Heart left ventricle (tissue), 16 donors: ENCODE measurements at regions not wholly inside any gene's neighbourhood (a gene's known extent, or its start where the extent isn't known, plus 50 kb on each side); places are given as distances from the start of the nearest gene placed in this dataset.

ENCODE experiments used
- ATAC-seq, 4 donors: fragments of 200-7000 bp; cut with Tn5 transposase; one replicate each; pipeline ENCODE4 v1.9.1; 2020 to 2022; ENCODE audit warnings: moderate library complexity in 4 of 4, mild to moderate bottlenecking in 3 of 4, moderate number of reproducible peaks in 1 of 4
- DNase-seq, 5 donors: peaks; one replicate each; pipeline ENCODE4 v3.0.0-alpha.2; 2020
- H3K27ac ChIP-seq, 12 donors: fragments of 200-600 bp; sonication (generic) in 4 of 12; one replicate each; pipeline versions ENCODE4 v1.5.0 to v1.8.0; 2016 to 2022; ENCODE audit warnings: mild to moderate bottlenecking in 2 of 12
- H3K27me3 ChIP-seq, 9 donors: fragments of 200-600 bp; sonication (generic) in 2 of 9; one replicate each; pipeline versions ENCODE4 v1.5.1 to v1.8.0; 2016 to 2022; ENCODE audit warnings: mild to moderate bottlenecking in 3 of 9
- H3K36me3 ChIP-seq, 9 donors: fragments of 200-600 bp; sonication (generic) in 2 of 9; one replicate each; pipeline versions ENCODE4 v1.5.0 to v1.8.0; 2018 to 2022; ENCODE audit warnings: mild to moderate bottlenecking in 2 of 9
- H3K4me1 ChIP-seq, 12 donors: fragments of 200-600 bp; sonication (generic) in 4 of 12; one replicate each; pipeline versions ENCODE4 v1.5.0 to v1.8.0; 2016 to 2022; ENCODE audit warnings: mild to moderate bottlenecking in 3 of 12
- H3K4me3 ChIP-seq, 12 donors: fragments of 200-600 bp; sonication (generic) in 4 of 12; one replicate each; pipeline versions ENCODE4 v1.5.0 to v1.8.0; 2017 to 2022; ENCODE audit warnings: mild to moderate bottlenecking in 9 of 12, moderate library complexity in 4 of 12
- H3K9me3 ChIP-seq, 12 donors: fragments of 200-600 bp; sonication (generic) in 4 of 12; one replicate each; pipeline versions ENCODE4 v1.5.0 to v1.8.0; 2016 to 2022; ENCODE audit warnings: mild to moderate bottlenecking in 1 of 12
- POLR2A ChIP-seq, 2 donors: fragments of 450-650 bp; IDR thresholded peaks; one replicate each; pipeline ENCODE4 v1.6.1; 2017; ENCODE audit warnings: antibody characterized with exemption in 2 of 2, mild to moderate bottlenecking in 2 of 2, moderate library complexity in 2 of 2
- WGBS, 4 donors: extraction: QIAGEN DNeasy Blood & Tissue Kit in 2 of 4; methylation state at CpG; one replicate each; pipeline versions ENCODE4 v1.1.5 to v1.1.7; 2013 to 2018; 5-methylcytosine and 5-hydroxymethylcytosine counted together
- intact Hi-C, 10 donors: fragments of 100-400 bp; cut with DNase I; formaldehyde crosslinking; loops; one replicate each; pipeline versions ENCODE4 v1.11.1 to v1.14.2; 2022
- TF ChIP-seq, protein P1 (sequence below), 12 donors: fragments of 200-600 bp; sonication (generic) in 4 of 12; IDR thresholded peaks; one replicate each; pipeline versions ENCODE4 v1.5.0 to v1.8.0; 2018 to 2022; ENCODE audit warnings: antibody characterized with exemption in 12 of 12, mild to moderate bottlenecking in 5 of 12
- donor health status: ischemic (EF 13 %, LVEDD 7.1; RV severe dilation, severe dysfunction).
- donor health status: healthy with polysubstance abuse.
- donor health status: DM: no; HTN: yes; CAD: no.
- donor health status: DM: no; HTN: no; CAD: no.
- donor health status: ischemic (EF 25% LVEDD 6.9; RV normal size, moderate dysfunction).
- donor health status: ischemic (EF 25% LVEDD 5.7; RV mildly dilated, moderate dysfunction).
- donor health status: healthy.
- donor health status: DM: yes; HTN: yes; CAD: no.
- donor health status: ischemic (EF 35%, LVEDD 5.7; RV mildly dilated, moderate dysfunction).
- donor health status: nonischemic (EF 11% LVEDD 7.7; RV severe dilation, severe dysfunction).
- donor health status: DM: yes; HTN: yes; CAD: no.
- donor health status: PGD.
- donor health status: ischemic (EF 29% LVEDD 5.4; RV normal size, mild dysfunction).
- donor health status: nonischemic (EF 23%, LVEDD 6.1; RV moderate dilation, normal function).

DNA sequence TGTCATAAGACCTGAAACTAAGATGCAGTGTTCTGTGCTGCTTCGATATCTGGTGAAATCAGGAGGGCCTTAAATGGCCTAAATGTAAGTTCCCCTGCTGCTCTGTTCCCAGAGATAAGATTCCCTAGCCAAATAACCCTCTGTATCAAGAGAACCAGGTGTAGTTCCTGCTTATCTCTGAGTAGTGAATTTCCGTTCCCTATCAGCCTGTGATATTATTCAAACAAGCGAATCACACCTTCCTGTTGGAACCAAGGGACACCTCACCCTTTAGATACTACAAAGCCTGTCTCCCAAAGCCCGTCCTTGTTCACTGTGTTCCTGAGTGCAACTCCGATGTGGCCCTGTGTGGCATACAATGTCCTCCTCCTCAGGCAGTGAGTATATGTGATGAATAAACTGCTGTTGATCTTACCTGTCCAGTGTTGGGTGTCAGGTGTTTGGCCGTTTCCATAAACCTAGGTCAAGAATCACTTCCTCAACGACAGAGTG, 52.2 kb upstream of the COCH start:
- intact Hi-C loops = no loop called here
- DNase-seq (no peak), ATAC-seq (no peak)
- Histone ChIP-seq H3K4me1 (no peaks in the 10 kb centered on the region), H3K27ac (no peak overlapping the region), H3K27me3 (no peaks in the 10 kb centered on the region), H3K4me3 (no peak overlapping the region), H3K36me3 (no peaks in the 10 kb centered on the region), H3K9me3 (peaks cover 0 to 20% (median 8%) of the 10 kb centered on the region in 12 donors)
- no peak for TF ChIP-seq POLR2A (IDR thresholded peaks at IDR 0.05)
- TF ChIP-seq, protein P1, sequence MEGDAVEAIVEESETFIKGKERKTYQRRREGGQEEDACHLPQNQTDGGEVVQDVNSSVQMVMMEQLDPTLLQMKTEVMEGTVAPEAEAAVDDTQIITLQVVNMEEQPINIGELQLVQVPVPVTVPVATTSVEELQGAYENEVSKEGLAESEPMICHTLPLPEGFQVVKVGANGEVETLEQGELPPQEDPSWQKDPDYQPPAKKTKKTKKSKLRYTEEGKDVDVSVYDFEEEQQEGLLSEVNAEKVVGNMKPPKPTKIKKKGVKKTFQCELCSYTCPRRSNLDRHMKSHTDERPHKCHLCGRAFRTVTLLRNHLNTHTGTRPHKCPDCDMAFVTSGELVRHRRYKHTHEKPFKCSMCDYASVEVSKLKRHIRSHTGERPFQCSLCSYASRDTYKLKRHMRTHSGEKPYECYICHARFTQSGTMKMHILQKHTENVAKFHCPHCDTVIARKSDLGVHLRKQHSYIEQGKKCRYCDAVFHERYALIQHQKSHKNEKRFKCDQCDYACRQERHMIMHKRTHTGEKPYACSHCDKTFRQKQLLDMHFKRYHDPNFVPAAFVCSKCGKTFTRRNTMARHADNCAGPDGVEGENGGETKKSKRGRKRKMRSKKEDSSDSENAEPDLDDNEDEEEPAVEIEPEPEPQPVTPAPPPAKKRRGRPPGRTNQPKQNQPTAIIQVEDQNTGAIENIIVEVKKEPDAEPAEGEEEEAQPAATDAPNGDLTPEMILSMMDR (IDR thresholded peaks at IDR 0.05) = no peak
- WGBS, 4 donors = 47 to 67% (median 52%) methylated on average over 7 of the region's 7 CpGs
